NB4 (cell line): ENCODE measurements at regions not wholly inside any gene's neighbourhood (a gene's known extent, or its start where the extent isn't known, plus 50 kb on each side); places are given as distances from the start of the nearest gene placed in this dataset.

ENCODE experiments used
- DNase-seq: peaks from one replicate; pipeline ENCODE4 v3.0.0; 2010; ENCODE audit warnings: low read depth
- H3K4me3 ChIP-seq: one replicate; pipeline ENCODE4 v1.5.1; 2011; ENCODE audit warnings: mild to moderate bottlenecking, low read depth, low read length, moderate library complexity
- CTCF ChIP-seq: IDR thresholded peaks from one replicate; pipeline ENCODE4 v1.5.1; 2012; ENCODE audit warnings: low read depth, low read length
- MAX ChIP-seq: IDR thresholded peaks from 2 replicates; pipeline ENCODE4 v1.6.1; 2011; ENCODE audit warnings: low read depth, low read length
- MYC ChIP-seq: IDR thresholded peaks from 2 replicates; pipeline ENCODE4 v1.6.1; 2011; ENCODE audit warnings: low read depth, low read length
- POLR2A ChIP-seq: IDR thresholded peaks from 2 replicates; pipeline ENCODE4 v1.6.1; 2011; ENCODE audit warnings: mild to moderate bottlenecking; ENCODE audit not compliant: insufficient read length; ENCODE audit errors: extremely low read depth

GRCh38 chr6:149228311-149228955, 89.1 kb upstream of the TAB2 start:
- TF ChIP-seq MAX (no peak), POLR2A (no peak), CTCF (no peak), MYC (no peak)

GRCh38 chr6:149229096-149229495, 88.4 kb upstream of the TAB2 start:
- no peak overlapping the region for H3K4me3 ChIP-seq
- TF ChIP-seq CTCF (no peak), MYC (no peak), POLR2A (no peak), MAX (no peak)
- DNase-seq: no peak

More at GRCh38 chr6:149228311-149228955, 89.1 kb upstream of the TAB2 start:
- no peak for DNase-seq
- H3K4me3 ChIP-seq: no peak overlapping the region

- H3K4me3 ChIP-seq: no peak overlapping the region
- DNase-seq: no peak
These were observed 86.6 kb upstream of the TAB2 start for GRCh38 chr6:149230712-149231460.

GRCh38 chr6:149231778-149232177, 85.7 kb upstream of the TAB2 start:
- TF ChIP-seq POLR2A (no peak), CTCF (no peak), MAX (no peak), MYC (no peak)
- H3K4me3 ChIP-seq: no peak overlapping the region
- DNase-seq: no peak

More at GRCh38 chr6:149230712-149231460, 86.6 kb upstream of the TAB2 start:
- TF ChIP-seq CTCF (no peak), POLR2A (no peak), MAX (no peak), MYC (no peak)

GRCh38 chr6:149233056-149233715, 84.3 kb upstream of the TAB2 start:
- TF ChIP-seq CTCF: no peak
- no peak for TF ChIP-seq MAX
- no peak for TF ChIP-seq MYC
- no peak for TF ChIP-seq POLR2A
- peak; percentile 67 for DNase-seq
- H3K4me3 ChIP-seq: no peak overlapping the region
